ENCODE measurements at regions not wholly inside any gene's neighbourhood (a gene's known extent, or its start where the extent isn't known, plus 50 kb on each side); places are given as distances from the start of the nearest gene placed in this dataset.

DNA sequence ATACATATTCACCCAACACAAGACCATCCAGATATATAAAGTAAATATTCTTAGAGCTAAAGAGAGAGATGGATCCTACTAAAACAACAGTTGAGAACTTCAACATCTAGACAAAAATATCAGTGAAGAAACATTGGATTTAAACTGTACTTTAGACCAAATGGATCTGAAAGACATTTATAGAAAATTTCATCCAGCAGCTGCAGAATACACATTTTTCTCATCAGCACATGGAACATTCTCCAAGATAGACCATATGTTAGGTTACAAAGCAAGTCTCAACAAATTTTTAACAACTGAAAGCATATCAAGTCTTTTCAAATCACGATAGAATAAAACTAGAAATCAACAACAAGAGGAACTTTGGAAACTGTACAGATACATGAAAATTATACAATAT is 369.0 kb upstream of the CCDC54 start:
- Histone ChIP-seq H3K4me1 (ENCODE audit: control insufficient read depth, insufficient read depth, low read length) (no peaks in the 10 kb centered on the region), H3K27me3 (ENCODE audit: control insufficient read depth, insufficient read depth, low read length) (no peaks in the 10 kb centered on the region), H3K9me3 (replicated peaks; ENCODE audit: low read length) (no peaks in the 10 kb centered on the region), H3K9ac (ENCODE audit: low read depth, low read length) (no peak overlapping the region), H3K36me3 (ENCODE audit: insufficient read depth, low read length) (no peaks in the 10 kb centered on the region), H3K4me3 (ENCODE audit: low read length) (no peak overlapping the region), H3K4me2 (ENCODE audit: low read length) (no peak overlapping the region)

DNA sequence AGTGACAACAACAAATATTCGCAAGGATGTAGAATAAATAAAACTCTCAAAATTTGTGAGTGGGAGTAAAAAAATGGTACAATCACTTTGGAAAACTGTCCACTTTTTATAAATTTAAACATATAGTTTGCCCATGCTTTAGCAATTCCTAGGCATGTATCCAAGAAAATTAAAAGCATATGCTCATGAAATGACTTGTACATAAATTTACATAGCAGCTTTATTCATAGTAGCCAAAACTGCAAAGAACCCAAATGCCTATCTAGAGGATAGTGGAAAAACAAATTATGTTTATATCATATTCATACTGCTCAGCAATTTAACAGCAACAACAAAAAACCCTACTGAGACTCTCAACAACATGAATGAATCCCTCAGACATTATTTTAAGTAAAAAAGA is 363.6 kb upstream of the CCDC54 start:
- Histone ChIP-seq H3K4me3 (ENCODE audit: low read length) (no peak overlapping the region), H3K36me3 (ENCODE audit: insufficient read depth, low read length) (no peaks in the 10 kb centered on the region), H3K4me1 (ENCODE audit: control insufficient read depth, insufficient read depth, low read length) (no peaks in the 10 kb centered on the region), H3K4me2 (ENCODE audit: low read length) (no peak overlapping the region), H3K9me3 (replicated peaks; ENCODE audit: low read length) (no peaks in the 10 kb centered on the region), H3K27me3 (ENCODE audit: control insufficient read depth, insufficient read depth, low read length) (no peaks in the 10 kb centered on the region), H3K9ac (ENCODE audit: low read depth, low read length) (no peak overlapping the region)

DNA sequence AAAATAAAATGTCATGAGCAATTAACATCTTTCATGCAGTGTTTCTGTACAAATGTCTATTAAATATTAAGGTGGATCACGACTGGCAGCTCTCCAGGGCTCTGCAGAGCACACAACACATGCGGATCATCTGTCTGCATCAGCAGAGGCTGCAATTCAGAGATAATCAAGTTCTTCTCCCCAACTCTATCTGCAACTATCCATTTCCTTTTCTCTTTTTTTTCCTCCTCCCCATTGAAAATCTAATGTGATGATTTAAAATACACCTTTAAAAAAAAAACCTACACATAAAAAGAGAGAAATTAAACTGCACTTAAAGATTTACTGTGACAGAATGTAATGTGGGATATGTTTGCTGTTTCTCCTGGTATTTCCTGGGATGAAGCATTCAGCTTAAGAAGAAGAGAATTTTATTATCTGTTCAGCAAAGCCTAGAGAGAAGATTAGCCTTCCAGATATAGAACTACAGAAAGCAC is 352.6 kb upstream of the CCDC54 start:
- Histone ChIP-seq H3K4me2 (ENCODE audit: low read length) (no peak overlapping the region), H3K36me3 (ENCODE audit: insufficient read depth, low read length) (no peaks in the 10 kb centered on the region), H3K9ac (ENCODE audit: low read depth, low read length) (no peak overlapping the region), H3K4me1 (ENCODE audit: control insufficient read depth, insufficient read depth, low read length) (no peaks in the 10 kb centered on the region), H3K9me3 (replicated peaks; ENCODE audit: low read length) (no peaks in the 10 kb centered on the region), H3K4me3 (ENCODE audit: low read length) (no peak overlapping the region), H3K27me3 (ENCODE audit: control insufficient read depth, insufficient read depth, low read length) (no peaks in the 10 kb centered on the region)

DNA sequence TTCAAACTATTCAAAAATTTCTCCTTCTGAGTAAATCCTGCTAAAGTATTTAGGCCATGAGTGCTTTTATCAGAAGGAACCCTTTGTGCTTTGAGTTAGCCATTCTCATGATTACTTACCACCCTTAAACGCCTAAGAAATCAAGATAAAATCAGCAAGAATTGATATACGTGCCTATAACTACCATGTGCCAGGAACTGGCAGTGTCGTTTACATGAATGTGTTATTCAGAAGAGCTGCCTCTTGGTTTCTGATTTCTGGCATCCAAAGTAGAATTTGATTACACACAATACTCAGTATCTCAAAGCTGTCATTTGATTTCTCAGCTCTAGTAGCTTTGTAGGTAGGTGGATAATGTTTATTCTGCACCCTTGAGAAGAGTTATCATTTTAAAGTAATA is 351.3 kb upstream of the CCDC54 start:
- Histone ChIP-seq H3K9ac (ENCODE audit: low read depth, low read length) (no peak overlapping the region), H3K36me3 (ENCODE audit: insufficient read depth, low read length) (no peaks in the 10 kb centered on the region), H3K4me3 (ENCODE audit: low read length) (no peak overlapping the region), H3K27me3 (ENCODE audit: control insufficient read depth, insufficient read depth, low read length) (no peaks in the 10 kb centered on the region), H3K9me3 (replicated peaks; ENCODE audit: low read length) (no peaks in the 10 kb centered on the region), H3K4me2 (ENCODE audit: low read length) (no peak overlapping the region), H3K4me1 (ENCODE audit: control insufficient read depth, insufficient read depth, low read length) (no peaks in the 10 kb centered on the region)

DNA sequence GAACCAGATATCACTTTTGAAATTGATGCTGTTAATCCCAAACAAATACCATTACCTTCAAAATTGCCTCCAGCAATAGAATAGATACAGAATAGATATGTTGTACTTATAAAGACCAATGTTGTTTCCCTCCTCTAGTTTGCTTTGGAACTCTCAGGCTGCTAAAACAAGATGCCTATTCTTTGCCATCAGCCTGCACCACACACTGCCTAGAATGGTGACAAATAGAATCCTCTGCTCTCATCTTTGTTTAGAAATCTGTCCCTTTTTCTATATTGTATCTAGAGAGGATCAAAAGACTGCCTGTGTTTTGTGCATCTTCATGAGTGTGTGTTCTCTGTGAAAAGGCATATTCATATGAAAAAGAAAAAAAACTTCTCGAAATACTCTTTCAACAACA is 349.2 kb upstream of the CCDC54 start:
- no peaks in the 10 kb centered on the region for H3K4me1 ChIP-seq (ENCODE audit: control insufficient read depth, insufficient read depth, low read length)
- H3K4me3 ChIP-seq (ENCODE audit: low read length) = no peak overlapping the region

DNA sequence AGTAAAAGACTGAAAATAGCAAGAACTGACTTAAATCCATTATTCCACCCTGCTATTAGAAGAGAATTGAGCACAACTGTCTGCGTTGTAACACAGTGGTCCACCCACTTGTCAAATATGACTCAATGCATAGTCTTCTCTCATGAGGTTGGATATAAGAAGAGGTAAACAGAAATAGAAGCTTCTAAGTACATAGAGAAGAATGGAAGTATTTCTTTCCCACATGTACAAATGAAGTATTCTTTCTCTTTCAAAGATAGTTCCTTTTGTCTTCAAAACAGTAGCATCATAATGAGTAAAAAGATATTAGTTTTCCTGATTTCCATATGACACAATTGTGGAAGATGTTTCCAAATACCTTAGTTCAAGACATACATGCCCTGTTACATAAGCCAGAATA is 348.6 kb upstream of the CCDC54 start:
- H3K9ac ChIP-seq (ENCODE audit: low read depth, low read length) = no peak overlapping the region
- no peak overlapping the region for H3K4me2 ChIP-seq (ENCODE audit: low read length)
- no peaks in the 10 kb centered on the region for H3K27me3 ChIP-seq (ENCODE audit: control insufficient read depth, insufficient read depth, low read length)
- no peaks in the 10 kb centered on the region for H3K36me3 ChIP-seq (ENCODE audit: insufficient read depth, low read length)
- H3K9me3 ChIP-seq (replicated peaks; ENCODE audit: low read length) = no peaks in the 10 kb centered on the region
- H3K4me1 ChIP-seq (ENCODE audit: control insufficient read depth, insufficient read depth, low read length) = no peaks in the 10 kb centered on the region
- H3K4me3 ChIP-seq (ENCODE audit: low read length) = no peak overlapping the region

More for the DNA sequence above, 349.2 kb upstream of the CCDC54 start:
- H3K36me3 ChIP-seq (ENCODE audit: insufficient read depth, low read length) = no peaks in the 10 kb centered on the region
- no peak overlapping the region for H3K4me2 ChIP-seq (ENCODE audit: low read length)
- H3K27me3 ChIP-seq (ENCODE audit: control insufficient read depth, insufficient read depth, low read length) = no peaks in the 10 kb centered on the region
- no peaks in the 10 kb centered on the region for H3K9me3 ChIP-seq (replicated peaks; ENCODE audit: low read length)
- H3K9ac ChIP-seq (ENCODE audit: low read depth, low read length) = no peak overlapping the region

DNA sequence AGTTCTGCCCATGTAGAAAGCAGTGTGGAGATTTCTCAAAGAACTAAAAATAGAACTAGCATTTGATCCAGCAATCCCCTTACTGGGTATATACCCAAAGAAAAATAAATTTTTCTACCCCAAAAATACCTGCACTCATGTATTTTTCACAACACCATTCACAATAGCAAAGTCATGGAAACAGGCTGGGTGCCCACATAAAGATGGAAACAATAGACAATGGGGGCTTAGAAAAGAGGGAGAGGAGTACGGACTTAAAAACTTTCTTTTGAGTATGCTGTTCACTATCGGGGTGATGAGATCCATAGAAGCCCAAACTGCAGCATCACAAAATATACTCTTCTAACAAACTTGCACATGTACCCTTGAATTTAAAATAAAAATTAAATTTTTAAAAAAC is 345.1 kb upstream of the CCDC54 start:
- no peaks in the 10 kb centered on the region for H3K36me3 ChIP-seq (ENCODE audit: insufficient read depth, low read length)
- H3K4me1 ChIP-seq (ENCODE audit: control insufficient read depth, insufficient read depth, low read length) = no peaks in the 10 kb centered on the region
- H3K4me2 ChIP-seq (ENCODE audit: low read length) = no peak overlapping the region
- no peaks in the 10 kb centered on the region for H3K27me3 ChIP-seq (ENCODE audit: control insufficient read depth, insufficient read depth, low read length)
- H3K4me3 ChIP-seq (ENCODE audit: low read length) = no peak overlapping the region
- no peaks in the 10 kb centered on the region for H3K9me3 ChIP-seq (replicated peaks; ENCODE audit: low read length)
- no peak overlapping the region for H3K9ac ChIP-seq (ENCODE audit: low read depth, low read length)

DNA sequence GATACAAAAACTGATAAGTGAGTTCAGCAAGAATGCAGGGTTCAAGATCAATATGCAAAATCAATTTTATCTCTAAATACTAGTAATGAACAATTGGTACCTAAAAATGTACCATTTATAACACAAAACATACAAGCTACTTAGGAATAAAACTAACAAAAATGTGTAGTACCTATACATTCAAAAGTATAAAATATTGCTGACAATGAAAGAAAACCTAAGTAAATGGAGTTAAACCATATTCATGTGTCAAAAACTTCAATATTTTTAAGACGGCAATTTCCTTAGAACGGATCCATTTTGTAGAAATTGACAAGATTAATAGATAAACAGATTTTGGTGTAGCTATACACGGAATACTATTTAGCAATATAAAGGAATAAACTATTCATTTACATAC is 343.1 kb upstream of the CCDC54 start:
- Histone ChIP-seq H3K4me2 (ENCODE audit: low read length) (no peak overlapping the region), H3K4me3 (ENCODE audit: low read length) (no peak overlapping the region), H3K9ac (ENCODE audit: low read depth, low read length) (no peak overlapping the region), H3K9me3 (replicated peaks; ENCODE audit: low read length) (no peaks in the 10 kb centered on the region), H3K27me3 (ENCODE audit: control insufficient read depth, insufficient read depth, low read length) (no peaks in the 10 kb centered on the region), H3K4me1 (ENCODE audit: control insufficient read depth, insufficient read depth, low read length) (no peaks in the 10 kb centered on the region), H3K36me3 (ENCODE audit: insufficient read depth, low read length) (no peaks in the 10 kb centered on the region)

DNA sequence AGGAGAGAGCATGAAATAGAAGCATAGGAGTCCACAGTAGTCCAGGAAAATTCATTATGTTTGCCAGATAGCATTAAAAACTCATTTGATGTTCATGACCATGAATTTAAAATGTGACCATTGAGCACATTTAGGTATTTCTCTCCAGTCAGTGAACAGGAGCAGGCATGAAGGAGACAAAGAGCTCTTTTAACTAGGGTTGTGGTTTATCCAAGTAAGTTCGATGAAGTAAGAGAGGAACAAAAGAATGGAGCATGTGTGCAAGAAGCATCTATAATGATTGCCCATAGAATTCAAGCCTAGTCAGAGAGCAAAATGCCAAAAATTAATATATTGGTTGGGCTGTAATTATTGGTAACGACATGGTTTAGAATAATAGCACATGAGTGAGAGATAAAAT is 342.1 kb upstream of the CCDC54 start:
- Histone ChIP-seq H3K27me3 (ENCODE audit: control insufficient read depth, insufficient read depth, low read length) (no peaks in the 10 kb centered on the region), H3K36me3 (ENCODE audit: insufficient read depth, low read length) (no peaks in the 10 kb centered on the region), H3K9ac (ENCODE audit: low read depth, low read length) (no peak overlapping the region), H3K9me3 (replicated peaks; ENCODE audit: low read length) (no peaks in the 10 kb centered on the region), H3K4me3 (ENCODE audit: low read length) (no peak overlapping the region), H3K4me1 (ENCODE audit: control insufficient read depth, insufficient read depth, low read length) (no peaks in the 10 kb centered on the region), H3K4me2 (ENCODE audit: low read length) (no peak overlapping the region)

DNA sequence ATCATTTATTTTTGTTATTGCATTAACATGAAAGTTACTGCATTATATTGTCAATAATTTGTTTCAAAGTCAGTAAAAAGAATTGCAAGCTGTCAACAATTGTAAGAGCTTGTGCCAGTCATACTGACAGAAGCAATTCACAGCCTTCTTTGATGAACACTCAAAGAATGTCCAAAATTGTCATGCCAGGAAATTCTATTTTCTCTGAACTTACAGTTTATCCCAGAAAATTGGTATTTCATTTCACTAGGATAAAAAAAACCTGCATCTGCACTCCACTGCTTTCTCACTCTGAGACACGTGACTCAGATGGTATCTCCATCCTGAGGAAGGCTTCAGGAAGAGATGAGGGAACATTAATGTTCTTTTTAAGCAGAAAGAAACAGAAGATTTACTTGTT is 332.6 kb upstream of the CCDC54 start:
- Histone ChIP-seq H3K4me3 (ENCODE audit: low read length) (no peak overlapping the region), H3K9ac (ENCODE audit: low read depth, low read length) (no peak overlapping the region), H3K4me1 (ENCODE audit: control insufficient read depth, insufficient read depth, low read length) (no peaks in the 10 kb centered on the region)

DNA sequence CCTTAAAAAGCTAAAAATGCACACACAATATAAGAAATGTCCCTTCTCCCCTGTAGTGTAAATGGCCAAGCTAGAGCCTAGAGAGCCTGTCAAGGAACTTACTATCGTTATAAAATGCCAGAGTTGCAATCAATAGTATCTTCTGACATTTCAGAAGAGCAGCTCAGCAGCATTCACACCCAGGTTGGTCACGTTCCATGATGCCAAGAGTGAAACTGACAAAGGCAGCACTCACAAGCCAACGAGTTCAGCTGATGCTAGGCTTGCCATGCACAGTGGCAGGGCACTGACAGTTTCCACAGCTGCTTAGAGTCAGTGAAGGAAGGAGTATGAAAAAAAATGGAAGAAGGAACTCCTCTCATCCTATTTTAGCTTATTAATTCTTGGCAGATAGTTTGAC is 331.4 kb upstream of the CCDC54 start:
- Histone ChIP-seq H3K27me3 (ENCODE audit: control insufficient read depth, insufficient read depth, low read length) (no peaks in the 10 kb centered on the region), H3K9ac (ENCODE audit: low read depth, low read length) (no peak overlapping the region), H3K36me3 (ENCODE audit: insufficient read depth, low read length) (no peaks in the 10 kb centered on the region), H3K9me3 (replicated peaks; ENCODE audit: low read length) (no peaks in the 10 kb centered on the region), H3K4me1 (ENCODE audit: control insufficient read depth, insufficient read depth, low read length) (no peaks in the 10 kb centered on the region), H3K4me3 (ENCODE audit: low read length) (no peak overlapping the region), H3K4me2 (ENCODE audit: low read length) (no peak overlapping the region)

More for the DNA sequence above, 332.6 kb upstream of the CCDC54 start:
- H3K27me3 ChIP-seq (ENCODE audit: control insufficient read depth, insufficient read depth, low read length) = no peaks in the 10 kb centered on the region
- H3K4me2 ChIP-seq (ENCODE audit: low read length) = no peak overlapping the region
- H3K9me3 ChIP-seq (replicated peaks; ENCODE audit: low read length) = no peaks in the 10 kb centered on the region
- H3K36me3 ChIP-seq (ENCODE audit: insufficient read depth, low read length) = no peaks in the 10 kb centered on the region

DNA sequence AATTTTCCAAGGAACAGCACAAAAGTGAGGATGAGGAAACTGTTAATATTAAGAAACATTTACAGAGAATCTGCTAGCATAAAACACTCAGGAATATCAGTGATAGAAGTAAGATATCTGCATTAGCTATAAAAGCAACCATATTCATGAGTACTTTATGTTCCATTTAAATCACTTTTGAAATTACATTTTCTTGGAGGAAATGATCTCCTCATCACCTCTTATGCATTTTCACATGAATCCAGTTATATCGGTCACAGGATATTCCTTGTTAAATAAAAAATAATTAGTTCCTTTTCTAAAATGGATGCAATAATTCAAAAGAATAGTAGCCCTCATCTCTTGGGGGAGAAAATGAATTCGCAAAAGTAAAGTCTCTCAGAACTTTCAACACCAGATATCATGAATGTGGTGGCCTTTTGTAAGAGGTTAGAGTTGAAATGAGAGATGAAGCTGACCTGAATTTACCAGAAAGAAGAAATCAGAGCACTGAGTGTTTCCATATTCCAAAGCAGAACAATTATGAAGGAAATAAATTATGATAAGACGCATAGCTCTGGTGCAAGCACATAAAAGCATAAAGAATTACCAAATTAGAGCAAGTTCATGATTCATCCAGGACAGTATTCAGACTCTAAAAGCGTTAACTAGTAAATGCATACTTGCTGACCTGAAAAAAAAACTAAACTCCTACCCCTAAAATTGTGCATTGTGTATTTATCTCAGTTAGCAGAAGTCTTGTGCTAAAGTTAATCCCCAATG is 321.9 kb upstream of the CCDC54 start:
- Histone ChIP-seq H3K4me3 (ENCODE audit: low read length) (no peak overlapping the region), H3K9ac (ENCODE audit: low read depth, low read length) (no peak overlapping the region), H3K9me3 (replicated peaks; ENCODE audit: low read length) (no peaks in the 10 kb centered on the region), H3K4me1 (ENCODE audit: control insufficient read depth, insufficient read depth, low read length) (no peaks in the 10 kb centered on the region), H3K27me3 (ENCODE audit: control insufficient read depth, insufficient read depth, low read length) (no peaks in the 10 kb centered on the region), H3K36me3 (ENCODE audit: insufficient read depth, low read length) (no peaks in the 10 kb centered on the region), H3K4me2 (ENCODE audit: low read length) (no peak overlapping the region)

All from skeletal muscle satellite cell (primary cell).